H1 (cell line): ENCODE measurements at regions not wholly inside any gene's neighbourhood (a gene's known extent, or its start where the extent isn't known, plus 50 kb on each side); places are given as distances from the start of the nearest gene placed in this dataset.

ENCODE experiments used
- BCL11A ChIP-seq, 2 experiments: IDR thresholded peaks; one replicate each; pipeline ENCODE4 v1.6.1; 2011; ENCODE audit warnings: low read depth in 2 of 2, low read length in 2 of 2, mild to moderate bottlenecking in 2 of 2
- POU5F1 ChIP-seq: IDR thresholded peaks from 2 replicates; pipeline ENCODE4 v1.6.1; 2011; ENCODE audit warnings: low read depth, mild to moderate bottlenecking, low read length, moderate library complexity
- SP2 ChIP-seq: IDR thresholded peaks from 2 replicates; pipeline ENCODE4 v1.6.1; 2012; ENCODE audit warnings: mild to moderate bottlenecking, low read length, inconsistent platforms

GRCh38 chr7:109131141-109131540 is 561.5 kb downstream of the DNAJB9 start (continued):
- no peak for TF ChIP-seq BCL11A (IDR thresholded peaks at IDR 0.05; ENCODE audit: low read depth in 2 of 2, low read length in 2 of 2)
- TF ChIP-seq SP2 = no peak
- TF ChIP-seq POU5F1 = no peak
- TF ChIP-seq, all 59 proteins: peak for 0
